ENCODE measurements at regions not wholly inside any gene's neighbourhood (a gene's known extent, or its start where the extent isn't known, plus 50 kb on each side); places are given as distances from the start of the nearest gene placed in this dataset.

DNA sequence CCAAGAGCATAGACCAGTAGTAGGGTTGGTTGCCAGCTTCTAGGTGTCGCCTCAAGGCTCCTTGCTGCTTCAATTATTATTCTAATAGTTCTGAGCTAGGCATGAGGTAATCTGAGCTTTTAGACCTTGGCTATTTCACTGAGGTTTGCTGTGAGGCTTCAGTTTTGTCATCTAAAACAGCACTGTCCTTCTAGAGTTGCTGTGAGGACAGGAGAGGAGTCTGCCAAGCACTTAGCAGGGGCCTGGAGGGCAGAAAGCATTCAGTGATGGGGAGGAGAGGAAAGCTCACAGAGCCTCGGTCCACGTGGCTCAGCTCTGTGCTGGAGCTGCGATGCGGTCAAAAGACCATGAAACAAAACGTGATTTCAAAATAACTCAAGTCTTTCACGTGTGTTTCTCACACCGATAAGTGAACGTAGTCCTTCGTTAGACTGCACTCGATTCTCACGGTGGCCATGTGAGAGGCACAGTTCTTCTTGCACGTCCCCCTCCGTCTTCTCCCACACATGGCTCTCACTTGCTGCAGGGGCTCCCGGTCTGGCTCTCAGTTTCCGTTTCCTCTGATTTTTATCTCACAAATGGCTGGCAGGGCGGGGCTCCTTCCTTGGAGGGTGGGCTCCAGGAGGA, 113.7 kb downstream of the B3GNT2 start (continued):
- TF ChIP-seq ARID3A (IDR thresholded peaks at IDR 0.05; ENCODE audit: borderline replicate concordance, low read depth, low read length), result no peak
- peak; percentile 49; the same call in 1 of the 2 replicates for TF ChIP-seq MYC (IDR thresholded peaks at IDR 0.05; ENCODE audit: low read depth, low read length)
- no peak for TF ChIP-seq MYC (CRISPR knock-in tag; IDR thresholded peaks at IDR 0.05; ENCODE audit: borderline replicate concordance, low read depth)
- TF ChIP-seq ZNF134 (CRISPR knock-in tag; conservative IDR thresholded peaks at IDR 0.05), result 0 out of 2 replicates have a peak, but pooled peaks have one; percentile 14
- peak in 1 of 2 experiments; percentile 46; a peak in 1 of 4 replicates for TF ChIP-seq MAZ (CRISPR knock-in tag; conservative IDR thresholded peaks at IDR 0.05 in 1 of 2, IDR thresholded peaks at IDR 0.05 in 1 of 2)
- TF ChIP-seq ZNF395 (CRISPR knock-in tag; IDR thresholded peaks at IDR 0.05), result peak; percentile 73; the same call in 1 of the 2 replicates
- TF ChIP-seq, protein P1, sequence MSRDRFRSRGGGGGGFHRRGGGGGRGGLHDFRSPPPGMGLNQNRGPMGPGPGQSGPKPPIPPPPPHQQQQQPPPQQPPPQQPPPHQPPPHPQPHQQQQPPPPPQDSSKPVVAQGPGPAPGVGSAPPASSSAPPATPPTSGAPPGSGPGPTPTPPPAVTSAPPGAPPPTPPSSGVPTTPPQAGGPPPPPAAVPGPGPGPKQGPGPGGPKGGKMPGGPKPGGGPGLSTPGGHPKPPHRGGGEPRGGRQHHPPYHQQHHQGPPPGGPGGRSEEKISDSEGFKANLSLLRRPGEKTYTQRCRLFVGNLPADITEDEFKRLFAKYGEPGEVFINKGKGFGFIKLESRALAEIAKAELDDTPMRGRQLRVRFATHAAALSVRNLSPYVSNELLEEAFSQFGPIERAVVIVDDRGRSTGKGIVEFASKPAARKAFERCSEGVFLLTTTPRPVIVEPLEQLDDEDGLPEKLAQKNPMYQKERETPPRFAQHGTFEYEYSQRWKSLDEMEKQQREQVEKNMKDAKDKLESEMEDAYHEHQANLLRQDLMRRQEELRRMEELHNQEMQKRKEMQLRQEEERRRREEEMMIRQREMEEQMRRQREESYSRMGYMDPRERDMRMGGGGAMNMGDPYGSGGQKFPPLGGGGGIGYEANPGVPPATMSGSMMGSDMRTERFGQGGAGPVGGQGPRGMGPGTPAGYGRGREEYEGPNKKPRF (IDR thresholded peaks at IDR 0.05; ENCODE audit: low read depth, low read length), result no peak
- TF ChIP-seq GABPA (tag; conservative IDR thresholded peaks at IDR 0.05; ENCODE audit: low read depth), result peak; percentile 79
- no peak for TF ChIP-seq PRPF4 (IDR thresholded peaks at IDR 0.05; ENCODE audit: insufficient read depth, low read depth, low read length, poor library complexity, severe bottlenecking)
- TF ChIP-seq RNF2 (IDR thresholded peaks at IDR 0.05), result no peak
- TF ChIP-seq CXXC5 (CRISPR knock-in tag; IDR thresholded peaks at IDR 0.05), result peak; percentile 56
- TF ChIP-seq GTF2A2 (tag; IDR thresholded peaks at IDR 0.05), result peak; percentile 23; the same call in 1 of the 2 replicates
- no peak for TF ChIP-seq ZNF217 (CRISPR knock-in tag; IDR thresholded peaks at IDR 0.05)
- no peak for TF ChIP-seq LCOR (CRISPR knock-in tag; IDR thresholded peaks at IDR 0.05)
- no peak for TF ChIP-seq NR2C2 (CRISPR knock-in tag; IDR thresholded peaks at IDR 0.05)
- peak; percentile 32; the same call in 1 of the 2 replicates for TF ChIP-seq NR2C2 (tag; IDR thresholded peaks at IDR 0.05)
- no peak for TF ChIP-seq SMC3 (conservative IDR thresholded peaks at IDR 0.05; ENCODE audit: insufficient read depth, low read depth, low read length)
